Activated CD4-positive, alpha-beta T cell treated with anti-CD3 and anti-CD28 coated beads, Interleukin-2, Interleukin-4, amounts not matched to agents 100 ng/mL and 50 ng/mL, durations not matched to agents 16 hours and 8 hours (primary cell): ENCODE measurements at regions not wholly inside any gene's neighbourhood (a gene's known extent, or its start where the extent isn't known, plus 50 kb on each side); places are given as distances from the start of the nearest gene placed in this dataset.
A peak's percentile ranks its signal among the peaks of the same experiment; 100 is the strongest.
"Not testable (repeated sequence)": the region's sequence is repeated elsewhere in the genome, so short reads cannot be mapped to it uniquely, and the experiment has no call there.

Experiments
- DNase-seq: peaks from one replicate; pipeline ENCODE4 v3.0.0-alpha.2; 2020; ENCODE audit warnings: low spot score

- DNase-seq: no peak
Observed at GRCh38 chr16:50497592-50497991, 50.6 kb upstream of the NKD1 start.

- no peak for DNase-seq
Observed at GRCh38 chr16:50496990-50497389, 51.2 kb upstream of the NKD1 start.

- no peak for DNase-seq
Observed at GRCh38 chr16:50495673-50496072, 52.5 kb upstream of the NKD1 start.

GRCh38 chr16:50494501-50495491 is 53.4 kb upstream of the NKD1 start:
- no peak for DNase-seq

GRCh38 chr16:50491516-50491915 is 56.7 kb upstream of the NKD1 start:
- no peak for DNase-seq

GRCh38 chr16:50490828-50491227 is 57.4 kb upstream of the NKD1 start:
- DNase-seq: no peak

GRCh38 chr16:50489182-50489581 is 59.0 kb upstream of the NKD1 start:
- DNase-seq: no peak

GRCh38 chr16:50487528-50487927 is 60.7 kb upstream of the NKD1 start:
- no peak for DNase-seq

- DNase-seq: not testable (repeated sequence)
Observed at GRCh38 chr16:50486162-50486561, 62.0 kb upstream of the NKD1 start.

GRCh38 chr16:50485232-50485631 is 63.0 kb upstream of the NKD1 start:
- no peak for DNase-seq

- DNase-seq: no peak
Observed at GRCh38 chr16:50482271-50482670, 65.9 kb upstream of the NKD1 start.

- DNase-seq: no peak
Observed at GRCh38 chr16:50480206-50480605, 68.0 kb upstream of the NKD1 start.

GRCh38 chr16:50479771-50480170 is 68.4 kb upstream of the NKD1 start:
- DNase-seq: no peak

GRCh38 chr16:50478773-50479149 is 69.4 kb upstream of the NKD1 start:
- DNase-seq: no peak

GRCh38 chr16:50478075-50478772 is 70.0 kb upstream of the NKD1 start:
- DNase-seq: no peak

- no peak for DNase-seq
Observed at GRCh38 chr16:50476486-50477255, 71.5 kb upstream of the NKD1 start.

GRCh38 chr16:50475170-50475569 is 73.0 kb upstream of the NKD1 start:
- no peak for DNase-seq

GRCh38 chr16:50474138-50474537 is 74.1 kb upstream of the NKD1 start:
- DNase-seq: peak; percentile 17

GRCh38 chr16:50473356-50473945 is 74.7 kb upstream of the NKD1 start:
- peak; percentile 61 for DNase-seq

GRCh38 chr16:50472472-50472871 is 75.7 kb upstream of the NKD1 start:
- no peak for DNase-seq

GRCh38 chr16:50470687-50471086 is 77.5 kb upstream of the NKD1 start:
- DNase-seq: no peak

- no peak for DNase-seq
Observed at GRCh38 chr16:50469744-50470321, 78.4 kb upstream of the NKD1 start.
